HG02943 (cell line): ENCODE measurements at regions not wholly inside any gene's neighbourhood (a gene's known extent, or its start where the extent isn't known, plus 50 kb on each side); places are given as distances from the start of the nearest gene placed in this dataset.
"Not testable (repeated sequence)": the region's sequence is repeated elsewhere in the genome, so short reads cannot be mapped to it uniquely, and the experiment has no call there.

ENCODE experiments used
- ATAC-seq: cut with Tn5 transposase; IDR thresholded peaks from one replicate; pipeline ENCODE4 v1.9.1; 2021; ENCODE audit warnings: mild to moderate bottlenecking, low read depth, moderate library complexity; ENCODE audit not compliant: unreplicated experiment

DNA sequence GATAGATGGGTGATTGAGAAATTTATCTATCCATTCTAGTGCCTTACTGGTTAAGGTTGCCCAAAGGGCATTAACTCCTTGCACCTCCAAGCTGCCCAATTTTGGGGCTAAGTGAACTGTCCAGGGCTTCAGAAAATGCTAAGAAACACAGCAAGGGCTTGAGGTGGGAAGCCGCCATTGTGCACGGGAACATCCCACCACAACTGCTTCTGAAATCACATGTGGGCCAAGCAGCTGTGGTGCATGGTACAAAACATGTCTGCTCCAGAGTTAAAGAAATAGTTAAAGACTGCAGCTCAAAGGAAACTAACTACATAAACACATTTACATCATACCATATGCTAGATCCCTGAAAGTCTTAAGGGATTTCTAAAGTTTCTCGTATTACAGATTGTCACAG is 144.3 kb upstream of the NDST3 start:
- no peak for ATAC-seq

DNA sequence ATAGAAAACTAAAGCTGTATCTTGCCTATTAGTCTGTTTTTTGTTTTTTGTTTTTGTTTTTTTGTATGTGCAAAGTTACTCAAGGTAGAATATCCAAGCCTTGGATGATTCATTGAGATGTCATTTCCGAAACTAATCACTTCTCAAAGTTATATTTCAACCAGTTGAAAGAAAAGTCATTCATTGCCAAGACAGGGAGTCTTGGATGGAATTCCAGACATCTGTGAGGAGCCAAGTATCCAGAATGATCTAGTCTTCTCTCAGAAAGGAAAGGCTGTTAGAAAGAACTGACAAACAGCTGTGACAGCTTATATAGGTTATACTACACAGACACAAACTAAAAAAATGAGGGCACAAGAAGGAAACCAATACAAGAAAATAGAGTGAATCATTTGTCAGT is 141.1 kb upstream of the NDST3 start:
- ATAC-seq: no peak

DNA sequence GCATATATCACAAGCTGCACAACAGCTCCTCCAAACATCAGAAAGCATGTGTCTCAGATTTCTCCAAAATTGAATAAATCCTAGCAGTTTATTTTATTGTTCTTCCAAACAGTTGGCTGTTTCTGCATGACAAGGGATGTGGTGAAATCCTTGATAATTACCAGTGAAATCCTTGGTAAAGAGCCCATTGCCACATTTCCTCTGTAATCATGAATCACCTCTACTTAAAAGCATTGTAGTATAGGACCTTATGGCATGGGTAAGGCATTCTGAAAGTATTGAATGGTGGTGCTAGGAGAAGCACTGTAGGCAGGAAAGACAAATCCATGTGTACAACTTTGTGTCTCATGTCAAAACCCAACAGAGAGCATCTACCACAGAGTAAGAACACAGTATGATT is 135.8 kb upstream of the NDST3 start:
- no peak for ATAC-seq

DNA sequence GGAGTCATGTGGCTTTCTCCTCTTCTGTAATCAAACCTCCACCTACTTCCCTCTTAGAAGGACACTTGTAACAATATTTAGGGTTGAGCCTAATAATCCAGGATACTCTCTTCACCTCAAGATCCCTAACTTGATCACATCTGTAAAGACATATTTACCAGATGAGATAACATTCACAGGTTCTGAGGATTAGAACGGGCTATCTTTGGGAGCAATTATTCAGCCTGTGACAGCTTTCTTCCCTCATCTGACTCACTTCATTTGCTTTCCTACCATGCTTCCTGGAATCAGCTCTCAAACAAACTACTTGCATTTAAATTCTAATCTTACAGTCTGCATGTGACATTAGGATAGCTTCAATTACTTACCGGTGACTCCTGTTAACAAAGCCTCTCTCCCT is 133.5 kb upstream of the NDST3 start:
- no peak for ATAC-seq

DNA sequence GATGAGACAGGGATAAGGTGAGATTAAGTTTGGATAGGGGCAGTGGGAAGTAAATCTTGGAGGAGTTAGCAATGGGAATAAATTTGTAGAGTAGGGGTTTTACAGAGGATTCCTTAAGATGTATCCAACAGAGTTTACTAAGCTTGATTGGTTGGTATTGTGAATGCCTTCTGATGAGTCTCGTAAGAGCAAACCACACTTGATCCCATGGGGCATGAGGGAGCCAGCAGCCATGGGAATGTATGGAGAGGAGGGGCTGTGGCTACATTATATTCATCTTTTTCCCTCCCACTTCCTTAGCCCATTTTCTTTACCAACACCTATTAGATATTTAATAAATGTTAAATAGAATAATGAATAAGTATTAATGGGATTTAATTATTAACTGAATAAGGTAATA is 126.6 kb upstream of the NDST3 start:
- ATAC-seq: no peak

DNA sequence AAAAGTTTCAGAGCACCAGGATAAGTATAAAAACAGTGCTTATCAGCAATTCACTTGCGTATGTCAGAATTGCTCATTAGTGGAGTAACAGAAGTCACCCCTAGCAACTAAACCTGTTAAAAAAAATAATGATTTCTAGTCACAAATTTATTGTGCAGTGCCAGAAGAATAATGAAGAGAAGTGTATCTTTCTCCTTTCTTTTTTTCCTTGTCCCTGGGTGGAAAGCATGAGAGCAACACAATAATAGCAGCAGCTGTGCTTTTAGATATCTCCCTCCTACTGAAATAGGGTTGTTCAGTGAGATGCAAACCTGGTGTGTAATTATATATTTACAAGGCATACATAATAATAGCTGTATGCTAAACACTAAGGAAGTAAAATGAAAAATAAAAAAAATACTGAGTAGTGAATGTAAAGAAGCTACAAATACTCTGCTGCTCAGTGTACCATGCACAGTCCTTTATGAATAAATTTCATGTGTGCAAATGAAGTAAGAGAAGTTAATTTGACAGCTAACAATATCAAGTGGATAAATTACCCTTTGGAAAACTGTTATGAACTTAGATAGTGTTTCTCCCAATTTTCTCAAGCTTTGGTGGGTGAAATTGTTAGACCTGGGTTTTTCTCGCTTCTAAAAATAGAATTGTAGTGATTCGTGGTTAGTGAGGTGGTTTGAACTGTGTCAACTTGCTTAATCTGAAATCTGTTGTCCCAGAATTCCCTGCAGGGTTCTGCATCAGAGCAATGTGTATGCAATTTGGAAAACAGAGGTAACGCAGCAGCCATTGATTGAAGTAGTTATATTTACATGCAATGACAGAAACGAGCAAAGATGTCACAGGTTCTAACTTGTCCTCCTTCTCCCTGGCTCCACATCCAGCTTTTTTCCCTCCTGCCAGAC is 125.7 kb upstream of the NDST3 start:
- no peak for ATAC-seq

DNA sequence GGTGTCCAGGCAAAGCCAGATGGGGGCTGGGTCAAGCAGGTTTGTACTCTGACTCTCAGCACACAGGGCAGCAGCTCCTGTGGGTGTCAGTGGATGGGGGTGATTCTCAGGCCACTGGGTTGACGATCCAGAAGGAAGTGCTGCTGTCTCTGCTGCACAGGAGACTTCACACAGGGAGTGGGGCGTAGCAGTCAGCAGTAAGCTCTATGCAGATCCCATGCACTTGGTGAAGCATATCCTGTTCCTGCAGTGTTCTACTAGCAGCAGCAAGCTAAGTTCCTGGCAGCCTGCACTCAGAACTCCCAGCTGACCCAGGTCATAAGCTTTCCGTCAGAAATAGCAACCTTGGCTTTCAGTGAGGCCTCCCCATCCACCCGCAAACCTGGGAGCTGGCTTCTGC is 117.6 kb upstream of the NDST3 start:
- no peak for ATAC-seq

DNA sequence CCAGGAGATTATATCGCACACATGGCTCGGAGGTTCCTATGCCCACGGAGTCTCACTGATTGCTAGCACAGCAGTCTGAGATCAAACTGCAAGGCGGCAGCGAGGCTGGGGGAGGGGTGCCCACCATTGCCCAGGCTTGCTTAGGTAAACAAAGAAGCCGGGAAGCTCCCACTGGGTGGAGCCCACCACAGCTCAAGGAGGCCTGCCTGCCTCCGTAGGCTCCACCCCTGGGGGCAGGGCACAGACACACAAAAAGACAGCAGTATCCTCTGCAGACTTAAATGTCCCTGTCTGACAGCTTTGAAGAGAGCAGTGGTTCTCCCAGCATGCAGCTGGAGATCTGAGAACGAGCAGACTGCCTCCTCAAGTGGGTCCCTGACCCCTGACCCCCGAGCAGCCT is 112.0 kb upstream of the NDST3 start:
- ATAC-seq: not testable (repeated sequence)

DNA sequence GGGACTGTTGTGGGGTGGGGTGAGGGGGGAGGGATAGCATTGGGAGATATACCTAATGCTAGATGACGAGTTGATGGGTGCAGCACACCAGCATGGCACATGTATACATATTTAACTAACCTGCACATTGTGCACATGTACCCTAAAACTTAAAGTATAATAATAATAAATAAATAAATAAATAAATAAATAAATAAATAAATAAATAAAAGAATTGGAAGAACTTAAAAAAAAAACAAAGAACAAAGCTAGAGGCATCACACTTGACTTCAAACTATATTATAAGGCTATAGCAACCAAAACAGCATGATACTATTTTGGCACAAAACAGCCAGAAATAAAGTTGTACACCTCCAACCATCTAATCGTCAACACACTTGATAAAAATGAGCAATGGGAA is 106.5 kb upstream of the NDST3 start:
- not testable (repeated sequence) for ATAC-seq

DNA sequence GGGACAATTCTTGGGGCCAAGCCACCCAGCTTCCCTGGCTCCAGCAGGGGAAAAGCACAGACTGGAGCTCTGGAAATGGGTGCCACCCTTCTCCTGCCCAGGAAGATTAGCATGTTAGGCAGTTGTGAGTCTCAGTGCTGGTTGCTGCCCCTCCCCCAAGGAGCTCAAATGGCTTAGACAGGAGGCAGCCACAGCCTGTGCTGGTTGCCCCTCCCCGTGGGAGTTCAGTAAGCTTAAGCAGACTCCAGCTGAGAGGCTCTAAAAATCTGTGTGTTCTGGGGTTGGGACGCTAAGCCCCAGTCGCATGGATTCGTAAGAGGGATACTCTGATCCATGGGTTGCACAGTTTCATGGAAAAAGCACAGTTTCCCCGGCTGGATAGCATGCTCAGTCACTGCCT is 92.7 kb upstream of the NDST3 start:
- ATAC-seq: no peak

DNA sequence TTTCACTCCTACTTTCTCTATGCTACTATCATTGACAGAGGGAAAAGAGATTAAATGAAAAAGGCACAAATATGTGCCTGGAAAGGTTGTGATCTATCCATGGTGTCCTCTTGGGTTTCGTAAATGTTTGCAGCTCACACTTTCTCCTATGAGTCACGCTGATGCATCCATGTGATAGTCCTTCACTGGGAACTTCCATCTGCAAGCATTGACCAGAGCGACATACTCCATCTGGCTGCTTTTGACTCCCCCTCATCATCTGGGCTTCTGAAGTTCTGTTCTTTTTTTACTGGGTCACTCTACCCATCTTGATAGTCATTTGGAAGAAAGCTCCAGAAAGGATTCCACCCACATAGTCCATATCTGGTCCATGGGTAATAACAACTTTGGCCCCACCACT is 84.7 kb upstream of the NDST3 start:
- no peak for ATAC-seq

DNA sequence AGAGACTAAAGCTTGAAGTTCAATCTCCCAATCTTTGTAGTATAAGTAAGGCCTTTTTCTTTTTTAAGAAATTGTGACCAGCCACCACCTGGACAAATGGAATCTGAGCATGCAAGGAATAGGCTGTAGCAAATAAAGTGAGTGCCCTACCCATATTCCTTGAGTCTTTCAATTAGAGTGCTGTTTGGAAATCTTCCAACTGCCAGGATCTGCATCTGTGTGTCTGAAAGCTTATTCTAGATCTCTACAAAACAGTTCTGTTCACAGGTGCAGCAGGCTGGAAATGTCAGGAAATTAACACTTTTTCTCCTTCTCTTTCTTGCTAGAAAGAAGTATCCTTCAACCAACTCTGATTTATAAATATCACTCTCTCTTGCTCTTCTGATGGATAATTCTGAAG is 76.7 kb upstream of the NDST3 start:
- no peak for ATAC-seq

DNA sequence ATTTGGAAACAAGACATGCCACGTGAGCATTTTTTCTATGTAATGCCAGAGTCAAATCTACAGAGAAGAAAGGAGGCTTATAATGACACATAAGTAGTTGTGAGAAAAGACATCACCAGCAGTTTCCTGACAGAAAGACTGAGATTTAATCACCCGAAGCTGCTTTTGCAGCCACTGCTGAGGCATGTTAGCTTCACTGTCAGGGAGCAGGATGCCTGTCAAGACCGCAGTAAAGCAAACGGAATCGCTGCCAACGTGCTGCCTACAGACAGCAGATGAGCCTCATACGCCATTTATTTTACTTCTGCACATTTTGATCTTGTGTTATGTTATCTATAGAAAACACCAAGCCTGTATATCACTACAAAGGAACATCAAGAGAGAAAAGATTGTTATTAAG is 68.7 kb upstream of the NDST3 start:
- ATAC-seq: no peak

DNA sequence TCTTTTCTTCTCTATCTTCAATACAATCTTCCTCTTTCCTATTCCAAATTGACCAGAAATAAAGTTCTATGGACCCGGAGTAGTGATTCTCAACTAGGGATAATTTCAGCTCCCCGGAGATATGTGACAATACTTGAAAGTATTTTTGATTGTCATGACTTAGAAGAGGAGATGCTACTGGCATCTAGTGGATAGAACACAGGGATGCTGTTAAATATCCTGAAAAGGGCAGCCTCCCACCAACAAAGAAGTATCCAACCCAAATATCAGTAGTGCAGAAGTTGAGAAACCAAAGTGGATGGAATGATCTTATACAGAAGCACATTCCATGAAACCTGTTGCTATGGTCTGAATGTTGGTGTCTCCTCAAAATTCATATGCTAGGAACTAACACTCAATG is 65.7 kb upstream of the NDST3 start:
- ATAC-seq: no peak

DNA sequence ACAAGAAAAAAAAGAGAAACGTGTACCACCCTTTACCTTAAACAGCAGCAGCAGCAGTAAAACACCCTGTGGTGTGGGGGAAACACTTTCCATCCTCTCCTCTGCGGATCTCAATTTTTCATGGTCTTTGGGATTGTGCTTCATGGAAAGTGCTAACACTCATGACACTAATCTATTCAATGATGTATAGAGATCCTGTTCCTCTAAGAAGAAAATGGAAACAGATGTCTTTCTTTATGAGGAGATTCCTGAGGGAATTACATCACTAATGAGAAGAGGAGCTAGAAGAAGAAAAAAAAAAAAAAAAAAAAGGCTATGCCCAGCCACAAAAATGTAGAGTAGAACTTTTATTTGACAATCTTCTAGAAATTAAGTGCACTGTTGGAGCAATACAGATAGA is 62.9 kb upstream of the NDST3 start:
- no peak for ATAC-seq

DNA sequence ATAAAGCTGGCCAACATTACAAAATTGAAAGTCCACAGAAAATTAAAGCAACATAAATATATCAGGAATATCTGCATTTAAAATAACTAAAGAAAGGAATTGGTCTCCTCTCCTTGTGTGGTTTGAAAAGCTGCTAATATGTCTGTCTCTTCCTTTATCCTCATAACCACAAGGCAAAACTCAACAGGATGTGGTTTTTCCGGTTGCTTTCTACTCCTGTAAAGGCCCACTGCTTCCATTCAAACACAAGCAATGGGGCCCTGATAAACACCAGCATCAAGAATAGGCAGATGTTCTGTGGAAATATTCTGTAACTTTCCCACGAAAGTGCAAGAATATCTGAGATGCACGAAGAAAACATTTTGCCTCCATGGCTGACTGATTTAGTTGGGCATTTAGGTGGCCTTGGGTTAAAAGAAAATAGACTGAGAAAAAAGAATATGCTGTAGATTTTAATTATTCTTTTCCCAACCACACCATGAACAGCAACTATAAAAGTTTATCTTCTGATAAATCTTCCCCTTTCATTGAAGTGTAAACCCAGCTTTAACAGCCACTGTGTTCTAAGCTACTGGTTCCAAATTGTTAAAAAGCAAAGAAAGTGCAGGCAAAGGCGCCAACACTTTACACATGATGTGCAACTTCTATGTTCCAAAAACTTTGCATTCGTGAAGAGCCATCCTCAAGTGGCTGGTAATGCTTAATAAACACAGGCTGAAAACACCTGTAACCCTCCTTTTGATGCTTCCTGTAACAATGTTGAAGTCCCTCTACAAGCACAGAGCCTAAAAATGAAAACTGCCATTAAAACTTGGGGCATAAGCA is 50.5 kb upstream of the NDST3 start:
- ATAC-seq: no peak

DNA sequence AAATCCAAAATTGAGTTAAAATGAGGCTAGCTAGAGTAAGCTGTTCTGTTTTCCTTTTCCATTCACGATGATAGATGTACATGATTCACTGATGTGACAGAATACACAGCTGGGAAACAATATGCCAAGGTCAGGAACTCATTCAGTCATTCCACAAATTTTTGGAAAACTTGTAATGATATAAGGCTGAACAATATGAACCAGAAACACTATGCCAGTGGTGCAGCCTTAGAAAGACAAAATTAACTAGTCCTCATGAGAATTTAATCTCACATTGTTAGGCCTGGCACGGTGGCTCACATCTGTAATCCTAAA is 50.0 kb upstream of the NDST3 start:
- ATAC-seq: no peak
